Chondrocyte (in vitro differentiated cells): ENCODE measurements at regions not wholly inside any gene's neighbourhood (a gene's known extent, or its start where the extent isn't known, plus 50 kb on each side); places are given as distances from the start of the nearest gene placed in this dataset.

Experiments used
- DNase-seq: peaks from one replicate; pipeline ENCODE4 v3.0.0; 2021; ENCODE audit warnings: mixed read lengths, low spot score
- H3K27ac Mint-ChIP-seq: one replicate; pipeline ENCODE4 v1.8.0; 2021; ENCODE audit warnings: mild to moderate bottlenecking, moderate library complexity, mixed read lengths; ENCODE audit not compliant: unreplicated experiment
- H3K27me3 Mint-ChIP-seq: 2 replicates; pipeline ENCODE4 v1.8.0; 2021; ENCODE audit warnings: low read depth, mixed read lengths
- H3K36me3 Mint-ChIP-seq: 2 replicates; pipeline ENCODE4 v1.8.0; 2021; ENCODE audit warnings: low read depth, mixed read lengths
- H3K4me1 Mint-ChIP-seq: 2 replicates; pipeline ENCODE4 v1.8.0; 2021; ENCODE audit warnings: low read depth, mild to moderate bottlenecking, mixed read lengths
- H3K4me3 Mint-ChIP-seq: one replicate; pipeline ENCODE4 v1.8.0; 2021; ENCODE audit warnings: mild to moderate bottlenecking, moderate library complexity, mixed read lengths; ENCODE audit not compliant: unreplicated experiment
- H3K9me3 Mint-ChIP-seq: 2 replicates; pipeline ENCODE4 v1.8.0; 2021; ENCODE audit warnings: low read depth, mixed read lengths
- TF ChIP-seq, protein P1 (sequence below): fragments of 200-600 bp; sonication (generic); IDR thresholded peaks from 2 replicates; pipeline ENCODE4 v1.5.0; 2021; ENCODE audit warnings: antibody characterized with exemption, mild to moderate bottlenecking, moderate library complexity

DNA sequence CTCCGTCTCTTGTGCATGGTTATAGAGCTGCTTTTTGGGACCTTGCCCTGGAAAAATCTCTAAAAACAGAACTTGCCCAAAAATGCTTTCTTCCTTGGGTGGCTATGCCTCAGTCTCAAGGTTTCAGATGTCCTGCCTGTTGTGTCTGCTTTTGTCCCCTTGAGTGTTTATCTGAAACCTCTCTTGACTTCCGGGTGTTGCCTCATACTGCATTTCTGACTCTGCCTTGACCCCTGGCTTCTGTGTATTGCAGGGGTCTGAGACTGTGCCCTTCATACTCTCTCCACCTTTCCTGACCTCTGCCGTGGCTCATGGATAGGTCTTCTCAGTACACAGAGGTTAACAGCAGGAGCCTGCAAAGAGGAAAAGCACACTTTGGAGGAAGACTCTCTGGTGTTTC lies 124.8 kb upstream of the NTF3 start:
- Mint-ChIP-seq H3K36me3 (no peaks in the 10 kb centered on the region), H3K4me3 (no peak overlapping the region), H3K27ac (no peak overlapping the region), H3K9me3 (peaks cover 6% of the 10 kb centered on the region), H3K27me3 (peaks cover 3% of the 10 kb centered on the region), H3K4me1 (peaks cover 21% of the 10 kb centered on the region)
- TF ChIP-seq, protein P1, sequence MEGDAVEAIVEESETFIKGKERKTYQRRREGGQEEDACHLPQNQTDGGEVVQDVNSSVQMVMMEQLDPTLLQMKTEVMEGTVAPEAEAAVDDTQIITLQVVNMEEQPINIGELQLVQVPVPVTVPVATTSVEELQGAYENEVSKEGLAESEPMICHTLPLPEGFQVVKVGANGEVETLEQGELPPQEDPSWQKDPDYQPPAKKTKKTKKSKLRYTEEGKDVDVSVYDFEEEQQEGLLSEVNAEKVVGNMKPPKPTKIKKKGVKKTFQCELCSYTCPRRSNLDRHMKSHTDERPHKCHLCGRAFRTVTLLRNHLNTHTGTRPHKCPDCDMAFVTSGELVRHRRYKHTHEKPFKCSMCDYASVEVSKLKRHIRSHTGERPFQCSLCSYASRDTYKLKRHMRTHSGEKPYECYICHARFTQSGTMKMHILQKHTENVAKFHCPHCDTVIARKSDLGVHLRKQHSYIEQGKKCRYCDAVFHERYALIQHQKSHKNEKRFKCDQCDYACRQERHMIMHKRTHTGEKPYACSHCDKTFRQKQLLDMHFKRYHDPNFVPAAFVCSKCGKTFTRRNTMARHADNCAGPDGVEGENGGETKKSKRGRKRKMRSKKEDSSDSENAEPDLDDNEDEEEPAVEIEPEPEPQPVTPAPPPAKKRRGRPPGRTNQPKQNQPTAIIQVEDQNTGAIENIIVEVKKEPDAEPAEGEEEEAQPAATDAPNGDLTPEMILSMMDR: no peak
- DNase-seq: no peak

DNA sequence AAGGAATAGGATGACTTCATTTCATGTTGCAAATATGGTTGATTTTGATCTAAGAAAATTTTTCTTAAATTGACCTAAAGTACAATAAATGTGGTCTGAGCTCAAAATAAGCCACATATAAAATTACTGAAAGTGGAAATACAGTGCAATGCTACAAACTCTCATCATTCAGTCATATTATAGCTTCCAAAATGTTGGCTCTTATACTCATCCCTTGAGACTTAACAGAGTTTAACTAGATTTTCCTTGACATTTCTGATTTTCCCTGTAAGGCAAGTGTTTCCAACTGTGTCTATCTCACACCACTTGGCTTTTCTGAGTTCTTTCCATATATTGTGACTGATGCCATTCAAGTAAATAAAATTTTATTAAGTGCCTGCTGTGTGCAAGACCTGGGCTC lies 123.7 kb upstream of the NTF3 start:
- no peak for DNase-seq
- Mint-ChIP-seq H3K9me3 (peaks cover 7% of the 10 kb centered on the region), H3K27ac (no peak overlapping the region), H3K4me1 (peaks cover 21% of the 10 kb centered on the region), H3K27me3 (no peaks in the 10 kb centered on the region), H3K4me3 (no peak overlapping the region), H3K36me3 (no peaks in the 10 kb centered on the region)
- TF ChIP-seq, protein P1: no peak

DNA sequence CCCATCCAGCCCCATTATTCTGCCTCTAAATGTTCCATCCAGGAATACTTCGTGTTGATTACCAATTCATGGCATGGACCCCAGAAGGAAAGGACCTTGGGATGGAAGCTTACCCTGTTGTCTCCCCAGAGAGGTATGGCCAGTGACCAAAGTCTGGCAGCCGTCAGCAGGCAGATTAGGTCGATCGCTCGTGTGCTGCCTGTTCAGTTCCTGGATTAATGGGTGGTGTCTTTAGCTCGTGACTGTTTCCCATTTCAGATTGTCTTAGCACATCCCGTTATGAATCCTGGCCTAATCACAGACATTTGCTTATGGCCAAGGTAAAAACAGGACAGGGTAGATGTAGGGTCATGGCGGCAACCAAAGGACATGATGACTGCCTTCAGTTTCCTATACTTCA lies 122.9 kb upstream of the NTF3 start:
- no peak for DNase-seq
- Mint-ChIP-seq H3K4me1 (peaks cover 21% of the 10 kb centered on the region), H3K27ac (no peak overlapping the region), H3K4me3 (no peak overlapping the region), H3K9me3 (peaks cover 9% of the 10 kb centered on the region), H3K36me3 (no peaks in the 10 kb centered on the region), H3K27me3 (no peaks in the 10 kb centered on the region)
- TF ChIP-seq, protein P1: no peak

DNA sequence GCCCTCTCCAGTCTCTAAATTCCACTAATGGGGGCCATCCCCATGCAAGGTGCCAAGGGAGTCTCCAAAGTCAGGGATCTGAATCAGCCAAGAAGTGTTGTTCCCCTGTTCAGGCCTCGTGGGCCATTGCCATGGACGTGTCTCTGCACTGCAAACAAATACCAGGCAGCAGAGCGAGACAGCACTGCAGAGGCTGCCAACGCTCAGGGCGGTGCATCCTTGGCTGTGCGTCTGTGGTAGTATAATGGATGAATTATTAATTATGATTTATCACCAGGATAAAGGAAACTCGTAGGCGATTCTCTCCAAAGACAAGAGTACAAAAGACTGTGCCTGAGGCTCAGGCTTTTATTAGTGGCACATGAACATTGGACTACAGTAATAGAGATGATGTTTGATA lies 122.3 kb upstream of the NTF3 start:
- H3K27ac Mint-ChIP-seq: no peak overlapping the region

DNA sequence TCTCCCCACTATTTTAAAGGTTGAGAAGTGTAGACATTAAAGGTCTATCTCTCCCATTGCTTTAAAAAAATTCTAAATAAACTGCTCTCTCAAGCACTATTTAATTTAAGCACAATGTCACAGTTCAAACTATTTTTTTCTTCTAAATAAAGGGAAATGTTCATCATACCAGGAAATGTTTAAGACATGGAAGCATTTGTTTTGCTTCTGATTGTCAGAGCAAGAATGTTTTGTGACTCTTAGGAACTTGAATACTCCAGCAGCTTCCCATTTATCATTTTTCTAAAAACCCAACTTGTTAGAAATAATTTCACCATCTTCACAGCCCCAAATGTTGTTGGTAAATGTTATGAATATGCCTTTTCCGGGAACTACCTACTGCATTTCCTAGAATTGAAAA lies 121.8 kb upstream of the NTF3 start:
- no peaks in the 10 kb centered on the region for H3K27me3 Mint-ChIP-seq
- TF ChIP-seq, protein P1: no peak
- peaks cover 21% of the 10 kb centered on the region for H3K4me1 Mint-ChIP-seq

More for the DNA sequence above, 122.3 kb upstream of the NTF3 start:
- peaks cover 14% of the 10 kb centered on the region for H3K9me3 Mint-ChIP-seq
- H3K4me3 Mint-ChIP-seq: no peak overlapping the region
- H3K36me3 Mint-ChIP-seq: no peaks in the 10 kb centered on the region
- DNase-seq: no peak
- H3K27me3 Mint-ChIP-seq: no peaks in the 10 kb centered on the region
- peaks cover 21% of the 10 kb centered on the region for H3K4me1 Mint-ChIP-seq
- TF ChIP-seq, protein P1: no peak

More for the DNA sequence above, 121.8 kb upstream of the NTF3 start:
- Mint-ChIP-seq H3K36me3 (no peaks in the 10 kb centered on the region), H3K4me3 (no peak overlapping the region), H3K9me3 (peaks cover 19% of the 10 kb centered on the region), H3K27ac (peak overlapping the region; percentile 4)
- DNase-seq: no peak
